Smooth muscle cell (in vitro differentiated cells): ENCODE measurements at regions not wholly inside any gene's neighbourhood (a gene's known extent, or its start where the extent isn't known, plus 50 kb on each side); places are given as distances from the start of the nearest gene placed in this dataset.

Source experiments
- DNase-seq: peaks from one replicate; lab custom pipeline; 2025; ENCODE audit not compliant: unreplicated experiment; lab: John Stamatoyannopoulos, UW
- H2AFZ ChIP-seq: fragments of 200-600 bp; sonication (generic); 2 replicates; pipeline ENCODE4 v1.6.0; 2016; ENCODE audit warnings: antibody characterized with exemption, low read depth, mild to moderate bottlenecking
- H3F3A ChIP-seq: fragments of 200-600 bp; sonication (generic); 2 replicates; pipeline ENCODE4 v1.6.0; 2017; ENCODE audit warnings: antibody characterized with exemption, low read depth
- H3K27ac ChIP-seq: fragments of 200-600 bp; sonication (generic); 2 replicates; pipeline ENCODE4 v1.5.1; 2016; ENCODE audit warnings: low read depth, mild to moderate bottlenecking
- H3K27me3 ChIP-seq: fragments of 200-600 bp; sonication (generic); 2 replicates; pipeline ENCODE4 v1.6.1; 2016; ENCODE audit warnings: low read depth, mild to moderate bottlenecking
- H3K36me3 ChIP-seq: fragments of 200-600 bp; sonication (generic); 2 replicates; pipeline ENCODE4 v1.5.1; 2016; ENCODE audit warnings: low read depth
- H3K4me1 ChIP-seq: fragments of 200-600 bp; sonication (generic); 2 replicates; pipeline ENCODE4 v1.5.1; 2016; ENCODE audit warnings: low read depth
- H3K4me2 ChIP-seq: fragments of 200-600 bp; sonication (generic); 2 replicates; pipeline ENCODE4 v1.6.0; 2016; ENCODE audit warnings: mild to moderate bottlenecking
- H3K4me3 ChIP-seq: fragments of 200-600 bp; sonication (generic); 2 replicates; pipeline ENCODE4 v1.5.1; 2016; ENCODE audit warnings: mild to moderate bottlenecking
- H3K79me2 ChIP-seq: fragments of 200-600 bp; sonication (generic); 2 replicates; pipeline ENCODE4 v1.6.0; 2016; ENCODE audit warnings: low read depth, mild to moderate bottlenecking
- H3K9ac ChIP-seq: fragments of 200-600 bp; sonication (generic); 2 replicates; pipeline ENCODE4 v1.6.0; 2016; ENCODE audit warnings: low read depth
- H3K9me3 ChIP-seq: fragments of 200-600 bp; sonication (generic); replicated peaks from 2 replicates; pipeline ENCODE4 v1.5.1; 2016; ENCODE audit warnings: low read depth
- H4K20me1 ChIP-seq: fragments of 200-600 bp; sonication (generic); 2 replicates; pipeline ENCODE4 v1.6.0; 2016; ENCODE audit warnings: low read depth
- WGBS: methylation state at CpG from one replicate; pipeline ENCODE4 v1.1.7; 2016; ENCODE audit warnings: low lambda C conversion rate; 5-methylcytosine and 5-hydroxymethylcytosine counted together
- TF ChIP-seq, protein P1 (sequence below): fragments of 200-600 bp; sonication (generic); IDR thresholded peaks from 2 replicates; pipeline ENCODE4 v1.5.1; 2017; ENCODE audit warnings: borderline replicate concordance, mild to moderate bottlenecking, antibody characterized with exemption; ENCODE audit not compliant: insufficient read depth, poor library complexity, severe bottlenecking

GRCh38 chr1:189084811-189085210 is 1392.9 kb downstream of the BRINP3 start:
- Histone ChIP-seq H4K20me1 (no peaks in the 10 kb centered on the region), H3K36me3 (no peaks in the 10 kb centered on the region), H3K9me3 (no peaks in the 10 kb centered on the region), H3K27ac (no peak overlapping the region), H3K4me1 (no peaks in the 10 kb centered on the region), H3K9ac (no peak overlapping the region), H3F3A (no peaks in the 10 kb centered on the region), H2AFZ (no peak overlapping the region), H3K4me2 (no peak overlapping the region), H3K79me2 (no peaks in the 10 kb centered on the region), H3K4me3 (no peak overlapping the region), H3K27me3 (no peaks in the 10 kb centered on the region)
- 59% methylated on average over 2 of the region's 2 CpGs for WGBS
- DNase-seq = no peak
- TF ChIP-seq, protein P1, sequence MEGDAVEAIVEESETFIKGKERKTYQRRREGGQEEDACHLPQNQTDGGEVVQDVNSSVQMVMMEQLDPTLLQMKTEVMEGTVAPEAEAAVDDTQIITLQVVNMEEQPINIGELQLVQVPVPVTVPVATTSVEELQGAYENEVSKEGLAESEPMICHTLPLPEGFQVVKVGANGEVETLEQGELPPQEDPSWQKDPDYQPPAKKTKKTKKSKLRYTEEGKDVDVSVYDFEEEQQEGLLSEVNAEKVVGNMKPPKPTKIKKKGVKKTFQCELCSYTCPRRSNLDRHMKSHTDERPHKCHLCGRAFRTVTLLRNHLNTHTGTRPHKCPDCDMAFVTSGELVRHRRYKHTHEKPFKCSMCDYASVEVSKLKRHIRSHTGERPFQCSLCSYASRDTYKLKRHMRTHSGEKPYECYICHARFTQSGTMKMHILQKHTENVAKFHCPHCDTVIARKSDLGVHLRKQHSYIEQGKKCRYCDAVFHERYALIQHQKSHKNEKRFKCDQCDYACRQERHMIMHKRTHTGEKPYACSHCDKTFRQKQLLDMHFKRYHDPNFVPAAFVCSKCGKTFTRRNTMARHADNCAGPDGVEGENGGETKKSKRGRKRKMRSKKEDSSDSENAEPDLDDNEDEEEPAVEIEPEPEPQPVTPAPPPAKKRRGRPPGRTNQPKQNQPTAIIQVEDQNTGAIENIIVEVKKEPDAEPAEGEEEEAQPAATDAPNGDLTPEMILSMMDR = no peak

GRCh38 chr1:189103956-189104355 is 1373.7 kb downstream of the BRINP3 start:
- Histone ChIP-seq H4K20me1 (no peaks in the 10 kb centered on the region), H3K79me2 (no peaks in the 10 kb centered on the region), H3K4me1 (no peaks in the 10 kb centered on the region), H3K27me3 (no peaks in the 10 kb centered on the region), H3K9ac (no peak overlapping the region), H3K4me3 (no peak overlapping the region), H3K4me2 (no peak overlapping the region), H2AFZ (no peak overlapping the region), H3K9me3 (no peaks in the 10 kb centered on the region), H3K27ac (no peak overlapping the region), H3F3A (no peaks in the 10 kb centered on the region), H3K36me3 (no peaks in the 10 kb centered on the region)
- no peak for DNase-seq
- TF ChIP-seq, protein P1 = no peak

- Histone ChIP-seq H3K4me3 (no peak overlapping the region), H3F3A (no peaks in the 10 kb centered on the region), H2AFZ (no peak overlapping the region), H3K4me2 (no peak overlapping the region), H3K4me1 (no peaks in the 10 kb centered on the region), H3K9ac (no peak overlapping the region), H3K27ac (no peak overlapping the region), H3K36me3 (no peaks in the 10 kb centered on the region), H3K9me3 (no peaks in the 10 kb centered on the region), H3K79me2 (no peaks in the 10 kb centered on the region), H3K27me3 (no peaks in the 10 kb centered on the region), H4K20me1 (no peaks in the 10 kb centered on the region)
- TF ChIP-seq, protein P1 = no peak
- WGBS = 84% methylated on average over 4 of the region's 4 CpGs
- DNase-seq = no peak
Observed at GRCh38 chr1:189117072-189117770, 1360.4 kb downstream of the BRINP3 start.

GRCh38 chr1:189121941-189122340 is 1355.7 kb downstream of the BRINP3 start:
- Histone ChIP-seq H3K27me3 (no peaks in the 10 kb centered on the region), H3K9ac (no peak overlapping the region), H3K79me2 (no peaks in the 10 kb centered on the region), H3K27ac (no peak overlapping the region), H3K4me3 (no peak overlapping the region), H3K4me2 (no peak overlapping the region), H3K36me3 (no peaks in the 10 kb centered on the region), H2AFZ (no peak overlapping the region), H3F3A (no peaks in the 10 kb centered on the region), H3K4me1 (no peaks in the 10 kb centered on the region), H3K9me3 (peaks cover 10% of the 10 kb centered on the region), H4K20me1 (no peaks in the 10 kb centered on the region)
- no peak for DNase-seq
- WGBS = 74% methylated on average over 2 of the region's 2 CpGs
- TF ChIP-seq, protein P1 = no peak
